Parathyroid adenoma (tissue), 2 donors: ENCODE measurements at regions not wholly inside any gene's neighbourhood (a gene's known extent, or its start where the extent isn't known, plus 50 kb on each side); places are given as distances from the start of the nearest gene placed in this dataset.

Experiments used
- H2AFZ ChIP-seq: fragments of 300-600 bp; sonication (generic); one replicate; pipeline ENCODE4 v1.7.0; 2017; ENCODE audit warnings: antibody characterized with exemption, mild to moderate bottlenecking
- H3K27ac ChIP-seq: fragments of 300-600 bp; sonication (generic); one replicate; pipeline ENCODE4 v1.7.0; 2017
- H3K27me3 ChIP-seq: fragments of 300-600 bp; sonication (generic); one replicate; pipeline ENCODE4 v1.7.0; 2017; ENCODE audit warnings: low read length; ENCODE audit not compliant: control insufficient read depth, insufficient read depth
- H3K36me3 ChIP-seq: fragments of 300-600 bp; sonication (generic); one replicate; pipeline ENCODE4 v1.7.0; 2017; ENCODE audit warnings: low read length; ENCODE audit not compliant: control insufficient read depth, insufficient read depth
- H3K4me1 ChIP-seq: fragments of 300-600 bp; sonication (generic); one replicate; pipeline ENCODE4 v1.7.0; 2017; ENCODE audit warnings: control low read depth
- H3K4me2 ChIP-seq: fragments of 300-600 bp; sonication (generic); one replicate; pipeline ENCODE4 v1.7.0; 2017; ENCODE audit warnings: low read length
- H3K4me3 ChIP-seq: fragments of 300-600 bp; sonication (generic); one replicate; pipeline ENCODE4 v1.7.0; 2017; ENCODE audit warnings: low read depth, low read length
- H3K79me2 ChIP-seq: fragments of 300-600 bp; sonication (generic); one replicate; pipeline ENCODE4 v1.7.0; 2017; ENCODE audit warnings: control low read depth
- H3K9ac ChIP-seq: fragments of 300-600 bp; sonication (generic); one replicate; pipeline ENCODE4 v1.7.0; 2017; ENCODE audit warnings: mild to moderate bottlenecking
- H3K9me3 ChIP-seq: fragments of 300-600 bp; sonication (generic); one replicate; pipeline ENCODE4 v1.7.0; 2017; ENCODE audit warnings: low read length; ENCODE audit not compliant: control insufficient read depth
- CTCF ChIP-seq: fragments of 300-600 bp; sonication (generic); IDR thresholded peaks from one replicate; pipeline ENCODE4 v1.7.0; 2017; ENCODE audit warnings: antibody characterized with exemption, mild to moderate bottlenecking
- donor health status: primary hyperparathyroidism.

- Histone ChIP-seq H3K27me3 (no peaks in the 10 kb centered on the region), H3K36me3 (no peaks in the 10 kb centered on the region), H3K9me3 (no peaks in the 10 kb centered on the region), H3K27ac (no peak overlapping the region), H3K4me1 (no peaks in the 10 kb centered on the region), H3K4me2 (no peak overlapping the region), H2AFZ (no peak overlapping the region), H3K79me2 (no peaks in the 10 kb centered on the region), H3K9ac (no peak overlapping the region), H3K4me3 (no peak overlapping the region)
- no peak for TF ChIP-seq CTCF
These were observed 464.3 kb upstream of the BTBD3 start for GRCh38 chr20:11453430-11453829.

GRCh38 chr20:11454966-11455799 is 462.5 kb upstream of the BTBD3 start:
- H3K4me3 ChIP-seq, result no peak overlapping the region
- H3K27ac ChIP-seq, result no peak overlapping the region
- H3K9ac ChIP-seq, result no peak overlapping the region
- H3K79me2 ChIP-seq, result no peaks in the 10 kb centered on the region
- no peak overlapping the region for H3K4me2 ChIP-seq
- H3K36me3 ChIP-seq, result no peaks in the 10 kb centered on the region
- H3K4me1 ChIP-seq, result no peaks in the 10 kb centered on the region
- no peaks in the 10 kb centered on the region for H3K9me3 ChIP-seq
- H3K27me3 ChIP-seq, result no peaks in the 10 kb centered on the region
- no peak overlapping the region for H2AFZ ChIP-seq
- TF ChIP-seq CTCF, result no peak

- Histone ChIP-seq H3K9ac (no peak overlapping the region), H2AFZ (no peak overlapping the region), H3K27ac (no peak overlapping the region), H3K4me2 (no peak overlapping the region), H3K79me2 (no peaks in the 10 kb centered on the region), H3K36me3 (no peaks in the 10 kb centered on the region), H3K4me3 (no peak overlapping the region), H3K4me1 (no peaks in the 10 kb centered on the region), H3K9me3 (no peaks in the 10 kb centered on the region), H3K27me3 (no peaks in the 10 kb centered on the region)
- TF ChIP-seq CTCF, result no peak
These were observed 460.2 kb upstream of the BTBD3 start for GRCh38 chr20:11457488-11457887.

GRCh38 chr20:11459090-11459890 is 458.4 kb upstream of the BTBD3 start:
- H3K9ac ChIP-seq, result no peak overlapping the region
- no peaks in the 10 kb centered on the region for H3K79me2 ChIP-seq
- no peaks in the 10 kb centered on the region for H3K36me3 ChIP-seq
- no peak overlapping the region for H3K27ac ChIP-seq
- no peak for TF ChIP-seq CTCF
- H3K4me2 ChIP-seq, result no peak overlapping the region
- no peaks in the 10 kb centered on the region for H3K27me3 ChIP-seq
- H3K4me3 ChIP-seq, result no peak overlapping the region
- no peaks in the 10 kb centered on the region for H3K9me3 ChIP-seq
- no peak overlapping the region for H2AFZ ChIP-seq
- H3K4me1 ChIP-seq, result no peaks in the 10 kb centered on the region
